Neural crest cell (in vitro differentiated cells): ENCODE measurements at regions not wholly inside any gene's neighbourhood (a gene's known extent, or its start where the extent isn't known, plus 50 kb on each side); places are given as distances from the start of the nearest gene placed in this dataset.

Source experiments
- DNase-seq: peaks from one replicate; pipeline ENCODE4 v3.0.0; 2021; ENCODE audit warnings: low read depth, mixed read lengths, low spot score
- H3K27ac Mint-ChIP-seq: one replicate; pipeline ENCODE4 v1.8.0; 2021; ENCODE audit warnings: mild to moderate bottlenecking, mixed read lengths; ENCODE audit not compliant: unreplicated experiment
- H3K27me3 Mint-ChIP-seq: 2 replicates; pipeline ENCODE4 v1.8.0; 2021; ENCODE audit warnings: low read depth, mild to moderate bottlenecking, mixed read lengths
- H3K36me3 Mint-ChIP-seq: 2 replicates; pipeline ENCODE4 v1.8.0; 2021; ENCODE audit warnings: low read depth, mild to moderate bottlenecking, mixed read lengths
- H3K4me1 Mint-ChIP-seq: 2 replicates; pipeline ENCODE4 v1.8.0; 2021; ENCODE audit warnings: mixed read lengths
- H3K4me3 Mint-ChIP-seq: one replicate; pipeline ENCODE4 v1.8.0; 2021; ENCODE audit warnings: mild to moderate bottlenecking, mixed read lengths
- H3K9me3 Mint-ChIP-seq: 2 replicates; pipeline ENCODE4 v1.8.0; 2021; ENCODE audit warnings: mixed read lengths
- CTCF ChIP-seq: fragments of 200-600 bp; sonication (generic); conservative IDR thresholded peaks from 2 replicates; pipeline ENCODE4 v1.5.0; 2021; ENCODE audit warnings: antibody characterized with exemption, mild to moderate bottlenecking

DNA sequence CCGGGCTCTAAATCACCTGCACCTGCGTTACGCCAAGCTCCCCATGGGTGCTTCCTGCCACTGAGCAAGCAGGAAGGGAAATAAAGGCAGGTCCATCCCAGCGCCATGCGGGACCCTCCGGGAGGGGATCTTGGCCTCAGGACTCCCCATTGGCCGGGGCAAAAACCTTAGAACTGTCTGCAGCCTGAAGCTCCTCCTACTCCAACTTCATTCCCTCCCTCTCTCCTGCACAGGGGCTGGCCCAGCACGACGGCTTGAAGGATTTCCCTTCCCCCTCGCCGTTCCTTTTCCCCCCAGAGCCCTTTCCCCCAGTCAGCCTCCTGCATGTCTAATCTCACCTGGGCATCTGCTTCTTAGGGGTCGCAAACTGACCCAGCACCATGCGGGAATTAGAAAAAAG is 137.2 kb upstream of the NCOR2 start:
- peaks cover 12% of the 10 kb centered on the region for H3K4me1 Mint-ChIP-seq
- H3K27ac Mint-ChIP-seq = no peak overlapping the region
- peaks cover under 1% of the 10 kb centered on the region for H3K27me3 Mint-ChIP-seq
- TF ChIP-seq CTCF = no peak
- peaks cover 3% of the 10 kb centered on the region for H3K9me3 Mint-ChIP-seq
- peaks cover 2% of the 10 kb centered on the region for H3K36me3 Mint-ChIP-seq
- DNase-seq = no peak
- no peak overlapping the region for H3K4me3 Mint-ChIP-seq

- TF ChIP-seq CTCF = no peak
- Mint-ChIP-seq H3K9me3 (peaks cover 3% of the 10 kb centered on the region), H3K4me1 (peaks cover 13% of the 10 kb centered on the region), H3K4me3 (no peak overlapping the region), H3K27ac (no peak overlapping the region), H3K27me3 (peaks cover 4% of the 10 kb centered on the region), H3K36me3 (peaks cover 2% of the 10 kb centered on the region)
- DNase-seq = no peak
Observed at GRCh38 chr12:124703856-124704255, 136.4 kb upstream of the NCOR2 start.

GRCh38 chr12:124702736-124703135 is 135.3 kb upstream of the NCOR2 start:
- TF ChIP-seq CTCF = no peak
- Mint-ChIP-seq H3K27me3 (peaks cover 7% of the 10 kb centered on the region), H3K4me3 (no peak overlapping the region), H3K27ac (no peak overlapping the region), H3K36me3 (peaks cover 2% of the 10 kb centered on the region), H3K4me1 (peaks cover 22% of the 10 kb centered on the region), H3K9me3 (no peaks in the 10 kb centered on the region)
- no peak for DNase-seq

DNA sequence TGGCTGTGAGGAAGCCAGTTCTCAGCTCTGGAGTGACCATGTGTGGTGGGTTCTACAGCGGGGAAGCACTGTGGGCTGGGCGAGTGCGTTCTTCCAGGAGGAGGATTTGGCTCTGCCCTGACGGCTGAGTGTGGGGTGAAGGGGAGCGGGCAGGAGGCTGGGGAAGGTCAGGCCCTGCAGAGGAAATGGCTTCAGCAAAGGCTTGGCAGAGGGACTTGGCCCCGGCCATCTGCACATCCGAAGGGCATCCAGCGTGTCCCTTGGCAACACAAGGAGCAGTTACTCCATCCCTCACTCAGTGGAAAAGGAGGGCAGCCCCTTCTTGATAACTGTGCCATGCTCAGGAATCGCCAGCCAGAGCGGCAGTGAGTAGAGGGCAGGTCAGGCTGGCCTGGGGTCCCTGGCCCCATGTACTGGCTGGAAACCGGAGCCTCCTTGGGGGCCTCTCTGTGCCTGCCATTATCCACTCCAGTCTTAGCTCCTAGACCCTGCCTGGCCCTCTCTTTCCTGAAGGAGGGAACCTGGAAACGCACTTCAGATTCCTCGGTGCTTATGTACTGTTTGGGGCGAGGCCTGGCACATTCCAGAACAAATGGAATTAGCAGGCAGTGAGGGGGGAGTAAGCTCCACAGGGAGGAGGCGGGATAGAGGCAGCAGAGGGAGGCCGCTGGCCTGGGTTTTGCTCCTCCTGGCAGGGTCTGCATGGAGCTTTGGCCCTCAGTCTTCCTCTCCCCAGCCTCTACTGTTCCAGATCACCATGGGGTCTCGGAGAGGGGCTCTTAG is 133.6 kb upstream of the NCOR2 start:
- Mint-ChIP-seq H3K4me1 (peaks cover 22% of the 10 kb centered on the region), H3K9me3 (no peaks in the 10 kb centered on the region), H3K36me3 (no peaks in the 10 kb centered on the region), H3K27ac (peak overlapping the region; percentile 75), H3K27me3 (peaks cover 9% of the 10 kb centered on the region), H3K4me3 (no peak overlapping the region)
- no peak for DNase-seq
- no peak for TF ChIP-seq CTCF

DNA sequence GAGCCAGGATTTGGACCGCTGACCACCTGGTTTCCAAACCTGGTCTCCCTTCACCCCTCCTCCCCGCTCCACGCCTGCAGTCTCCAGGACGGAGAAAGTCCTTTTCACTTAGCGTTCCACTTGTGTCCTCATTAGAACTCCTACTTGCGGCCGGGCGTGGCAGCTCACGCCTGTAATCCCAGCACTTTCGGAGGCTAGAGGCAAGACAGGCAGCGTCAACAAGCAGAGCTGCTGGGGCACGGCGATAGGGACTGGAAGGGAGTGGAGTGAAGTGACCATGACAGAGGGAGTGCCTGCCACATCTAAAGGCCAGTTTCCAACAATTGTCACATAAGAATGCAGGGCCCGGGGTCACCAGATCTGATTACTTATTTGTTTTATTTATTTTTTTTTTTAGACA is 132.5 kb upstream of the NCOR2 start:
- no peak overlapping the region for H3K27ac Mint-ChIP-seq
- no peak for DNase-seq
- no peak overlapping the region for H3K4me3 Mint-ChIP-seq
- peaks cover 9% of the 10 kb centered on the region for H3K27me3 Mint-ChIP-seq
- TF ChIP-seq CTCF = no peak
- peaks cover 25% of the 10 kb centered on the region for H3K4me1 Mint-ChIP-seq
- H3K36me3 Mint-ChIP-seq = no peaks in the 10 kb centered on the region
- no peaks in the 10 kb centered on the region for H3K9me3 Mint-ChIP-seq
